ENCODE measurements at regions not wholly inside any gene's neighbourhood (a gene's known extent, or its start where the extent isn't known, plus 50 kb on each side); places are given as distances from the start of the nearest gene placed in this dataset.
"Not testable (repeated sequence)": the region's sequence is repeated elsewhere in the genome, so short reads cannot be mapped to it uniquely, and the experiment has no call there.

GRCh38 chr11:71638801-71639519, 56.3 kb upstream of the KRTAP5-11 start:
- peak; percentile 68 for DNase-seq

GRCh38 chr11:71639520-71639849, 56.8 kb upstream of the KRTAP5-11 start:
- DNase-seq, result not testable (repeated sequence)

GRCh38 chr11:71639916-71640315, 57.2 kb upstream of the KRTAP5-11 start:
- not testable (repeated sequence) for DNase-seq

- not testable (repeated sequence) for DNase-seq
These were observed 64.4 kb upstream of the KRTAP5-11 start for GRCh38 chr11:71647078-71647477.

GRCh38 chr11:71652998-71653397, 70.3 kb upstream of the KRTAP5-11 start:
- peak; percentile 20 for DNase-seq

GRCh38 chr11:71654423-71654822, 71.7 kb upstream of the KRTAP5-11 start:
- DNase-seq, result not testable (repeated sequence)

GRCh38 chr11:71655041-71655440, 72.4 kb upstream of the KRTAP5-11 start:
- DNase-seq, result not testable (repeated sequence)

GRCh38 chr11:71656513-71656912, 73.8 kb upstream of the KRTAP5-11 start:
- DNase-seq, result not testable (repeated sequence)

GRCh38 chr11:71664941-71665340, 82.3 kb upstream of the KRTAP5-11 start:
- not testable (repeated sequence) for DNase-seq

GRCh38 chr11:71698110-71698509, 115.4 kb upstream of the KRTAP5-11 start:
- not testable (repeated sequence) for DNase-seq

GRCh38 chr11:71698961-71699360, 116.3 kb upstream of the KRTAP5-11 start:
- peak; percentile 74 for DNase-seq

- peak; percentile 1 for DNase-seq
These were observed 119.0 kb upstream of the KRTAP5-11 start for GRCh38 chr11:71701435-71702291.

GRCh38 chr11:71705086-71705737, 122.5 kb upstream of the KRTAP5-11 start:
- peak; percentile 83 for DNase-seq

- peak; percentile 74 for DNase-seq
These were observed 123.2 kb upstream of the KRTAP5-11 start for GRCh38 chr11:71705738-71706432.

GRCh38 chr11:71707083-71707482, 124.4 kb upstream of the KRTAP5-11 start:
- DNase-seq, result peak; percentile 37

- not testable (repeated sequence) for DNase-seq
These were observed 123.5 kb upstream of the DEFB108B start for GRCh38 chr11:71709541-71709940.

GRCh38 chr11:71710171-71710671, 122.8 kb upstream of the DEFB108B start:
- peak; percentile 37 for DNase-seq

- not testable (repeated sequence) for DNase-seq
These were observed 122.2 kb upstream of the DEFB108B start for GRCh38 chr11:71710701-71711385.

GRCh38 chr11:71712350-71712749, 120.7 kb upstream of the DEFB108B start:
- peak; percentile 41 for DNase-seq

GRCh38 chr11:71712846-71713245, 120.2 kb upstream of the DEFB108B start:
- DNase-seq, result peak; percentile 38

- not testable (repeated sequence) for DNase-seq
These were observed 118.5 kb upstream of the DEFB108B start for GRCh38 chr11:71714510-71714909.

GRCh38 chr11:71721840-71722239, 111.2 kb upstream of the DEFB108B start:
- not testable (repeated sequence) for DNase-seq
